NCI-H128 (cell line): ENCODE measurements at regions not wholly inside any gene's neighbourhood (a gene's known extent, or its start where the extent isn't known, plus 50 kb on each side); places are given as distances from the start of the nearest gene placed in this dataset.
"Not testable (repeated sequence)": the region's sequence is repeated elsewhere in the genome, so short reads cannot be mapped to it uniquely, and the experiment has no call there.

Source experiments
- DNase-seq: peaks from one replicate; lab custom pipeline; 2025; ENCODE audit not compliant: unreplicated experiment; lab: John Stamatoyannopoulos, UW

GRCh38 chr18:60067426-60068210, 167.8 kb downstream of the PMAIP1 start:
- DNase-seq = peak; percentile 43

GRCh38 chr18:60066219-60066975, 166.6 kb downstream of the PMAIP1 start:
- no peak for DNase-seq

GRCh38 chr18:60064271-60064670, 164.5 kb downstream of the PMAIP1 start:
- no peak for DNase-seq

DNA sequence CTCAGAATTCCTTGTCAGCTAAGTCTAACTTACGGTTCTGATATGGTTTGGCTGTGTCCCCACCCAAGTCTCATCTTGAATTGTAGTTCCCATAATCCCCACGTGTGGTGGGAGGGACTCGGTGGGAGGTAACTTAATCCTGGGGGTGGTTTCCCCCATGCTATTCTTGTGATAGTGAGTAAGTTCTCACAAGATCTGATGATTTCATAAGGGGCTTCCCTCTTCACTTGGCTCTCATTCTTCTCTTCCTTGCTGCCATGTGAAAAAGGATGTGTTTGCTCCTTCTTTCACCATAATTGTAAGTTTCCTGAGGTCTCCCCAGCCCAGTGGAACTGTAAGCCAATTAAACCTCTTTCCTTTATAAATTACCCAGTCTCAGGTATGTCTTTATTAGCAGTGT, 163.0 kb downstream of the PMAIP1 start:
- DNase-seq = not testable (repeated sequence)

- no peak for DNase-seq
Observed at GRCh38 chr18:60062396-60062795, 162.6 kb downstream of the PMAIP1 start.

DNA sequence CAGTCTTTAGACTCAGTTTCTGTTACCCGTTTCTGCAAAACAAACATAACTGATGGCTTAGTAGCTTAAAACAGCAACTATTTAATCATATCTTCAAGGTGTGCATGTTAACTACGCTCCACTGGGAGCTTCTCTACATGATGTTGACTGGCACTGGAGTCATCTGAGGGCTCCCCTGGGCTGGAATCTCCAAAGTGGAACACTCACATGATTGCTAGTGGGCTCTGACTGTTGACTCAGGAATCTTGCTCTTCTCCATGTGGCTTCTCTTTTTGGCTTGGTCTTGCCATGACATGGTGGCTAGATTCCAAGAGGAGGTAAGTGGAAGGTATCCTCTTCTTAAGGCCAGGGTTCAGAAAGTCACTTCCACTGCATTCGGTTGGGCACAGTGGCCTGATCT, 160.8 kb downstream of the PMAIP1 start:
- no peak for DNase-seq

DNA sequence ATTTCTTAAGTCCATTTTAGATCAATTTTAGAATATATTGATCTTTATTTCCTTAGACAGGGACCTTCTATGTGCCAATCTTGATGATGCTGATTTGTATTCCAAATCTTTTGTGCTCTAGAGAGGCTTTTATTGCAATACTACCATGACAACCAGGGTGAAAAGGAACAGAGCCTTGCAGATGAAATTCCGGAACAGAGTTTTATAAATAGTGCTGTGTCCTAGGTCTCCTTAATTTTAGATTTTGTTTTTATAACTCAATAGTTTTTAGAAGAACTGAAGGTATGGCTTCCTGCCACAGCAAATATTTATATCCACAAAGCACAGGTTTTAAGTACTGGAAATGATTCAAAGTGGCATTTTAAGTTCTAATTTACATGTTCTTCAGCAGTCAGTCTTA, 160.2 kb downstream of the PMAIP1 start:
- no peak for DNase-seq

DNA sequence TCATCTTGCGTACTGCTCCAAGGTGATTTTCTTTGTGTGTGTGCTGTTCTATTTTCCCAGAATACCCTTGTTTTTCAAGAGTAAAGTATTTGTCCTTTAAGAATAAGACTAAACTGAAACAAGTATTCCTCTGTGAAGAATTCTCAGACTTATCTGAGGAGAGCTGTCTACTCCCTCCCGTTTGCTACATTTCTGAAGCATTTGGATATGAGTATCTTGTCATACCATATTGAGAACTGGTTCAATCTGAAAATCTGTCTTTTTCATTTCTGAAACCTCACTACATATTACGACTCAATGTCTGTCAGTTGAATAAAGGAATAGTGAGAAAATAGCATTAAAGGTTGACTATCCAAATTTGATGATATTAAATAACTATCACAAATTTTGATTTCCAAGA, 159.4 kb downstream of the PMAIP1 start:
- no peak for DNase-seq

DNA sequence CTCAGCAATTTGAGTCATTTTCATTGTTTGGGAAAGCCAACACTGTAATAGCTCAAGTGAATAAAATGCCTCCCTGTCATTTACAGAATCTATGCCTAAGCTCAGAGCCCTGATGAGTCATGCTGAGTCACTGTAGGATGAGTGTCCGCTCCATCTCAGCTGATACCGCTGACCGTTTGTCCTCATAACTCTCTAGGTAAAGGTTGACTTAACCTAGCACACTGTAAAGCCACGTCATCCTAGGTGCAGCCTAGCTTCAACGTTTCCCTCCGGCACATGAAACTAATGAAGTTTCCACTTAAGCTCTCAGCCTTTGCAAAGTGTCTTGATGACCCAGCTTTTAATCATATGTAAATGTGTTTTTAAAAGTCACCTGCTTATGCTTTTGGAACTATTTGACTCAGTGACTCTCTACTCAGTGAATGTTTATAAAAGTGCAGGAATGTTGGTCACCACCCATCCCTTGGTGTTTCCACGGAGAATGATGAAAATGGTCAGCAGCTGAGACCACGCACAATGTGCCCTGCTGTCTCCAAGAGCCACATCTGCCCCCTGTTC, 154.0 kb downstream of the PMAIP1 start:
- DNase-seq = no peak

DNA sequence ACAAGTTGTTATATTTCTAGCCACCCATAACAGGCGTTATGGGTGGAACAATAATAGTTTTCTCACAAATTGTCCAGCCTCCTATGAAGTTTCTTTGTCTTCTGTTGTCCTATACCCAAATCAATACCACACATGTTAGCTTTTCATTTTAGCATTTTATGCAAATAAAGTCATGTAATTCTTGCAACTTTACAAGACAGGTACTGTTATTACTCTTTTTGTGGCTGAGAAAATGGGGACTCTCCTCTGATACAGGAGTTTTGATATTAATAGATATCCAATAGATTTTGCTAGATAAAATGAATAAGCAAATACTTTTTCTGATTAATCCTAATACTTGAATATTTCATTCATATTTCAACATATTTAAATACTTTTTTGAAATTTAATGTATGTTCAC, 151.0 kb downstream of the PMAIP1 start:
- DNase-seq = no peak

DNA sequence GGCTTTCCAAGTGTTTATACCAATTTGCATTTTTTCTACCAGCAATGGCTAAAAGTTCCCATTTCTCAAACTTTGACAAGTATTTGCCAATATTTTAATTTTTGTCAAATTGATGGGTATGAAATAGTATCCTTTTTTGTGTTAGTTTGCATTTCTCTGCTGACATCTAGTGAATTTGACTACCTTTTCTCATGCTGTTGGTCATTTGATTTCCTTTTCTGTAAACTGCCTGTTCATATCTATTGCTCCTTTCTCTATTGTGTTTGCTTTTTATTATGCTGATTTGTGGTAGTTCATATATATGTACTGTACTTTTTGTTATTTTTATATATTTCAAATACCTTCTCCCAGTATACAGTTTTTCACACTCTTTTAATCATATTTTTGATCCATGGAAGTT, 149.4 kb downstream of the PMAIP1 start:
- DNase-seq = no peak

- DNase-seq = no peak
Observed at GRCh38 chr18:60047556-60047955, 147.8 kb downstream of the PMAIP1 start.

DNA sequence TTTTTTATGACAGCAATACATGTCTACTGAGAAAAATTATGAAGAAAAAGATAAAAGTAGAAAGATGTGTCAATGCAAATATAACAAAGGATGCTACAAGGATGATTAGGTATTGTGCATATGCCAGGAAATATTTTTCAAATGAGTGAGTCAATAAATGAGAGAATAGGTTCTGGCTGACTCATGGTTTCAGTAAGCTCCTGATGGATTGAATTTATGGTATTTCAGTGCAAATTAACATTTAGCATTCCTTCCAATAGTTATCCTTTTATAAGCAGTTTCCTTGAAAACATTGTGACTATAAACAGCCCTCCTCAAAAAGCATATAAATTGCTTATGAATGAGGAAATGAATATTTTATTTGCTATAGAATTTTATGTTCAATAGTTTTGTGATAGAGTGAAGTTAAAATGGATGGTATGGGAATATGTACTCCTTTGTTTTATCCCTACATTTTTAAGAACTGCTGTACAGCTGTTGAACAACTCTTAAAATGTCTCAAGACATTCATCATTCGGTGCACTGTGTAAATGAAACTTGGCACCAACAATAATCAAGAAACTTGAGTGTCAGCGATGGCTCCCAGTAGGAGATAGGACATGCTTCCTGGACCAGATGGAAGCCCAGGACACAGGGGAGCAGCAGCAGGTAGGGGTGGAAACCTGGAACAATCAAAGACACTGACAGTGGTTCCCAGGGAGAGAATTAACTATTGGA, 144.7 kb downstream of the PMAIP1 start:
- no peak for DNase-seq

DNA sequence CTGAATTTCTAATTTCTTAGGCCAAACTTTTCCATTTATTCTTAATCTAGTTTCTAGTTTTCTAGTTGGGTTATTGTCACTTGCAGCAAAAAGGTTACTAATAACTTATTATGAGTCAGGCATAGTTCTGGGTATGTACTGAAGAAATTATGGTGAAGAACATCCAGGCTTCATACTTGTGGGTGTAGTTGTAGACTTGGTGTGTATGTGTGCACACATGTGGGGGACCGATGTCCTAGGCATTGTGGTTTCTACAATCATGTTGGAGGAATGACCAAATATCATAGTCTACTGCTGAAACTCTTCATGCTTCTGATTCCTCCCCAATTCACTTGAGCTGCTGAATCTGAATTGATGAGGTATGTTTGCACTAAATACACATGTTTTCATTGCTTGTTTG, 141.2 kb downstream of the PMAIP1 start:
- no peak for DNase-seq

GRCh38 chr18:60038731-60039130, 138.9 kb downstream of the PMAIP1 start:
- DNase-seq = no peak

GRCh38 chr18:60027397-60027796, 127.6 kb downstream of the PMAIP1 start:
- DNase-seq = no peak

- DNase-seq = no peak
Observed at GRCh38 chr18:60024857-60025256, 125.1 kb downstream of the PMAIP1 start.

GRCh38 chr18:60024345-60024744, 124.5 kb downstream of the PMAIP1 start:
- DNase-seq = no peak

DNA sequence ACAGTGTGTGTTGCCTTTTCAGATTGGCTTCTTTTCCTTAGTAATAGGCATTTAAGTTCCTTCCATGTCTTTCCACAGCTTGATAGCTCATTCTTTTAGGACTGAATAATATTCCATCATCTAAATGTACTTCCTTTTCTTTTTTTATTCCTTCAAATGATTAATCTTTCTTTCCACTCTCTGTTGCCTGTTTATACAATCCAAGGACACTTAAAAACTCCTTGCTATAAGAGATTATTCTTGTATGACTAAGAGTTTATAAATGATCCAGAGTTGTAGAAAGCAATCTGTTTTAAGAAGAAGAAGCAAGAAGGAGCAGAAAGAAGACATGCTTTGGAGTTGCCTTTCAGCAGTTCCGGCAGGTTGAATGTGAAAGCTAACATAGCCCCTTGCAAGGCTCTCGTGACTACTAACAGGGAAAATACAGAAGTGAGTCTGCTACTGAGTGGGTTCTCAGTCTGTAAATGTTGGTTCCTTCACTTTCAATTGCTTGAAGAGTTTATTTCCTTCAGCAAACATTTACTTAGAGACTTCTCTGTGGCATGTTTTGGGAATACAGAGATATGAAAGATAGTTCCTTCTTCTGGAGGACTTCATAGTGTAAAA, 123.0 kb downstream of the PMAIP1 start:
- DNase-seq = no peak

DNA sequence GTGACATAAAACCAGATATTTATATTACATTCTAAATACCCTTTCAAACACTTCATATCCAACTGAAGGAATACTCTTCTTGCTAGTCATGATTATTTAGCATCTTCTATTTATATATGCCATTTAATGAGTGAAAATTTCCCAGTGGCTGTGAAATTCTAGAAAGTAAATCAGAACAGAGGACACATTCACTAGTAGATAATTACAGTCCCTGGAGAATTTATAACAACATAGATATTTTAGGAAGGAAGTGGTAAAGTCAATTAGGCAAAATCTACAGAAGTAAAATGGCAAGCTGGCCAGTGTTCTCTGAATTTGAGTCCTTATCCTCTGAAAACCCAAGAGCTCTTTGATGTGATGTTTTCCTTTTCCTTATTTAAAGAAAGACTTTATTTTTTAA, 121.8 kb downstream of the PMAIP1 start:
- DNase-seq = no peak
